ENCODE measurements at regions not wholly inside any gene's neighbourhood (a gene's known extent, or its start where the extent isn't known, plus 50 kb on each side); places are given as distances from the start of the nearest gene placed in this dataset.

- H3K4me1 ChIP-seq, result no peaks in the 10 kb centered on the region
- ATAC-seq, result no peak
- TF ChIP-seq POLR2A (IDR thresholded peaks at IDR 0.05) (no peak), CTCF (IDR thresholded peaks at IDR 0.05) (no peak)
- WGBS (ENCODE audit: insufficient coverage, low coverage, low lambda C conversion rate, missing lambda C conversion rate), result no CpG with 5 or more reads among the region's 2 CpGs
- intact Hi-C loops (cut with DNase I), result no loop called here
- H3K36me3 ChIP-seq, result no peaks in the 10 kb centered on the region
- no peak overlapping the region for H3K27ac ChIP-seq
- H3K4me3 ChIP-seq, result no peak overlapping the region
- no peak for DNase-seq
- H3K9me3 ChIP-seq, result no peaks in the 10 kb centered on the region
- no peaks in the 10 kb centered on the region for H3K27me3 ChIP-seq
These were observed 196.2 kb downstream of the NPHP4 start for GRCh38 chr1:5796028-5796427.

- H3K27me3 ChIP-seq, result no peaks in the 10 kb centered on the region
- TF ChIP-seq CTCF (IDR thresholded peaks at IDR 0.05), result no peak
- no peak for TF ChIP-seq POLR2A (IDR thresholded peaks at IDR 0.05)
- H3K9me3 ChIP-seq, result no peaks in the 10 kb centered on the region
- no peak overlapping the region for H3K27ac ChIP-seq
- DNase-seq, result no peak
- no peak overlapping the region for H3K4me3 ChIP-seq
- 57% methylated on average over 1 of the region's 7 CpGs for WGBS (ENCODE audit: insufficient coverage, low coverage, low lambda C conversion rate, missing lambda C conversion rate)
- no peaks in the 10 kb centered on the region for H3K36me3 ChIP-seq
- intact Hi-C loops (cut with DNase I), result no loop called here
- no peaks in the 10 kb centered on the region for H3K4me1 ChIP-seq
- ATAC-seq, result no peak
These were observed 197.9 kb downstream of the NPHP4 start for GRCh38 chr1:5794279-5794678.

GRCh38 chr1:5793516-5793915 is 198.7 kb downstream of the NPHP4 start:
- intact Hi-C loops (cut with DNase I), result no loop called here
- Histone ChIP-seq H3K36me3 (no peaks in the 10 kb centered on the region), H3K27me3 (no peaks in the 10 kb centered on the region), H3K4me1 (no peaks in the 10 kb centered on the region), H3K4me3 (no peak overlapping the region), H3K9me3 (no peaks in the 10 kb centered on the region), H3K27ac (no peak overlapping the region)
- no peak for TF ChIP-seq POLR2A (IDR thresholded peaks at IDR 0.05)
- TF ChIP-seq CTCF (IDR thresholded peaks at IDR 0.05), result no peak
- 24% methylated on average over 2 of the region's 4 CpGs for WGBS (ENCODE audit: insufficient coverage, low coverage, low lambda C conversion rate, missing lambda C conversion rate)
- ATAC-seq (no peak), DNase-seq (no peak)

- TF ChIP-seq POLR2A (IDR thresholded peaks at IDR 0.05) (no peak), CTCF (IDR thresholded peaks at IDR 0.05) (no peak)
- no peak for ATAC-seq
- no peaks in the 10 kb centered on the region for H3K4me1 ChIP-seq
These were observed 211.1 kb downstream of the NPHP4 start for GRCh38 chr1:5781079-5781478.

GRCh38 chr1:5780324-5780716 is 211.9 kb downstream of the NPHP4 start:
- no peaks in the 10 kb centered on the region for H3K27me3 ChIP-seq
- WGBS (ENCODE audit: insufficient coverage, low coverage, low lambda C conversion rate, missing lambda C conversion rate), result 80% methylated on average over 1 of the region's 4 CpGs
- H3K4me1 ChIP-seq, result no peaks in the 10 kb centered on the region
- H3K4me3 ChIP-seq, result no peak overlapping the region
- ATAC-seq (no peak), DNase-seq (no peak)
- intact Hi-C loops (cut with DNase I), result no loop called here
- no peak for TF ChIP-seq CTCF (IDR thresholded peaks at IDR 0.05)
- no peak for TF ChIP-seq POLR2A (IDR thresholded peaks at IDR 0.05)
- H3K9me3 ChIP-seq, result no peaks in the 10 kb centered on the region
- no peak overlapping the region for H3K27ac ChIP-seq
- no peaks in the 10 kb centered on the region for H3K36me3 ChIP-seq

More at GRCh38 chr1:5781079-5781478, 211.1 kb downstream of the NPHP4 start:
- H3K36me3 ChIP-seq, result no peaks in the 10 kb centered on the region
- H3K4me3 ChIP-seq, result no peak overlapping the region
- intact Hi-C loops (cut with DNase I), result no loop called here
- H3K27ac ChIP-seq, result no peak overlapping the region
- no peaks in the 10 kb centered on the region for H3K27me3 ChIP-seq
- no peaks in the 10 kb centered on the region for H3K9me3 ChIP-seq
- no peak for DNase-seq
- 66% methylated on average over 5 of the region's 6 CpGs for WGBS (ENCODE audit: insufficient coverage, low coverage, low lambda C conversion rate, missing lambda C conversion rate)

Measured in right lobe of liver (tissue), 6 donors.